Panc1 (cell line): ENCODE measurements at regions not wholly inside any gene's neighbourhood (a gene's known extent, or its start where the extent isn't known, plus 50 kb on each side); places are given as distances from the start of the nearest gene placed in this dataset.

ENCODE experiments used
- TCF7L2 ChIP-seq: IDR thresholded peaks from 2 replicates; pipeline ENCODE4 v1.6.1; 2011; ENCODE audit warnings: mild to moderate bottlenecking, low read depth, low read length, inconsistent platforms
- TF ChIP-seq, protein P1 (sequence below): fragments of 450-650 bp; IDR thresholded peaks from 2 replicates; pipeline ENCODE4 v1.5.1; 2017; ENCODE audit warnings: mild to moderate bottlenecking

DNA sequence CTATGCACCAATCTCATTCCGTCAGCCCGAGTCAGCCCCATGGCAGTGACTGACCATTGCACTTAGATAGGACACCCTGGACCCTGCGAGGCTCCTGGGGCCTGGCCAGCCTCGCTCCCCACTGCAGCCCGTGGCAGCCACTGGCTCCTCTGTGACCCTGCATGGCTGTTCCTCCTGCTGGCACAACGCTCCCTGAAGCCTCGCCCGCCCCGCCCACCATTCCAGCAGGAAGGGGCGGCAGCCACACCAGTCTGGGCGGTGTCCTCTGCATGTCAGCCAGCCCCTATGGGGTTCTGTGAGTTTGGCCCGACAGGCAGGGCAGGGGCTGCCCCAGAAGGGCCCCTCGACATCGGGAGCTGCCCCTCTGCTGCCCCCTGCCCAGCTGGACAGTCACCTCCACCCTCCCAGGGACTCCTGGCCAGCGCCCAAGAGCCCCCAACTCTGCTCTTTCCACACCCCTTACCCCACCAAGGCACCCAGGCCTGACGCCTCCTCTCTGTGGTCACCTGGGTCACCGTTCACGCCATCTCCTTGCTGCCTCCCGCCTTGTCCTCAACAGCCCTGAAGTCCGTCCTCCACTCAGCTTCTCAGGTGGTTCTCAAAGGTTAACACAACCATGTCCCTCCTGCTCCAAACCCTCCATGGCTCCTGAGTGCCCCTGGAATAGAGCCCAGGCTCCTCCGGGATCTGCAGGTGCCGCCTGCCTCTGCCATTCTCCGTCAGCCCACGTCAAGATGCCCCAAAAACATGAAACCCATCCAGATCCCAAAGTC lies 103.5 kb downstream of the MICALL2 start:
- TF ChIP-seq, protein P1, sequence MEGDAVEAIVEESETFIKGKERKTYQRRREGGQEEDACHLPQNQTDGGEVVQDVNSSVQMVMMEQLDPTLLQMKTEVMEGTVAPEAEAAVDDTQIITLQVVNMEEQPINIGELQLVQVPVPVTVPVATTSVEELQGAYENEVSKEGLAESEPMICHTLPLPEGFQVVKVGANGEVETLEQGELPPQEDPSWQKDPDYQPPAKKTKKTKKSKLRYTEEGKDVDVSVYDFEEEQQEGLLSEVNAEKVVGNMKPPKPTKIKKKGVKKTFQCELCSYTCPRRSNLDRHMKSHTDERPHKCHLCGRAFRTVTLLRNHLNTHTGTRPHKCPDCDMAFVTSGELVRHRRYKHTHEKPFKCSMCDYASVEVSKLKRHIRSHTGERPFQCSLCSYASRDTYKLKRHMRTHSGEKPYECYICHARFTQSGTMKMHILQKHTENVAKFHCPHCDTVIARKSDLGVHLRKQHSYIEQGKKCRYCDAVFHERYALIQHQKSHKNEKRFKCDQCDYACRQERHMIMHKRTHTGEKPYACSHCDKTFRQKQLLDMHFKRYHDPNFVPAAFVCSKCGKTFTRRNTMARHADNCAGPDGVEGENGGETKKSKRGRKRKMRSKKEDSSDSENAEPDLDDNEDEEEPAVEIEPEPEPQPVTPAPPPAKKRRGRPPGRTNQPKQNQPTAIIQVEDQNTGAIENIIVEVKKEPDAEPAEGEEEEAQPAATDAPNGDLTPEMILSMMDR, result no peak
- no peak for TF ChIP-seq TCF7L2
